Mesenchymal stem cell (in vitro differentiated cells and primary cell): ENCODE measurements at regions not wholly inside any gene's neighbourhood (a gene's known extent, or its start where the extent isn't known, plus 50 kb on each side); places are given as distances from the start of the nearest gene placed in this dataset.

Experiments
- DNase-seq: peaks from one replicate; pipeline ENCODE4 v3.0.0-alpha.2; 2013
- H2AFZ ChIP-seq: one replicate; pipeline ENCODE4 v1.6.1; 2013; ENCODE audit warnings: low read depth, mild to moderate bottlenecking, control low read depth, inconsistent platforms, low read length, moderate library complexity
- H2AK5ac ChIP-seq: 2 replicates; pipeline ENCODE4 v1.6.1; 2013; ENCODE audit warnings: low read length, moderate library complexity, mild to moderate bottlenecking, inconsistent platforms; ENCODE audit not compliant: severe bottlenecking
- H2BK120ac ChIP-seq: one replicate; pipeline ENCODE4 v1.6.1; 2013; ENCODE audit warnings: low read depth, mild to moderate bottlenecking, inconsistent platforms, low read length, moderate library complexity
- H2BK12ac ChIP-seq, 2 experiments: one replicate each; pipeline ENCODE4 v1.6.1; 2013; ENCODE audit warnings: inconsistent platforms in 2 of 2, low read length in 2 of 2, mild to moderate bottlenecking in 2 of 2, moderate library complexity in 2 of 2, control low read depth in 1 of 2
- H2BK15ac ChIP-seq: one replicate; pipeline ENCODE4 v1.6.1; 2013; ENCODE audit warnings: mild to moderate bottlenecking, low read depth, inconsistent platforms; ENCODE audit not compliant: poor library complexity, severe bottlenecking
- H2BK5ac ChIP-seq: 2 replicates; pipeline ENCODE4 v1.6.1; 2013; ENCODE audit warnings: low read depth, mild to moderate bottlenecking, low read length, control low read depth, inconsistent platforms; ENCODE audit not compliant: poor library complexity, severe bottlenecking
- H3K14ac ChIP-seq, 2 experiments: one replicate each; pipeline ENCODE4 v1.6.1; 2013; ENCODE audit warnings: inconsistent platforms in 2 of 2, low read length in 2 of 2, control low read depth in 1 of 2, mild to moderate bottlenecking in 1 of 2, moderate library complexity in 1 of 2
- H3K18ac ChIP-seq, 2 experiments: one replicate each; pipeline ENCODE4 v1.6.1; 2013; ENCODE audit warnings: inconsistent platforms in 2 of 2, low read length in 2 of 2, control low read depth in 1 of 2, low read depth in 1 of 2, mild to moderate bottlenecking in 1 of 2
- H3K23ac ChIP-seq, 2 experiments: one replicate each; pipeline ENCODE4 v1.6.1; 2013; ENCODE audit warnings: inconsistent platforms in 2 of 2, low read length in 2 of 2, mild to moderate bottlenecking in 2 of 2, moderate library complexity in 2 of 2, control low read depth in 1 of 2
- H3K27ac ChIP-seq: 2 replicates; pipeline ENCODE4 v1.5.1; 2013; ENCODE audit warnings: mild to moderate bottlenecking, moderate library complexity, low read length, control low read depth, inconsistent platforms; ENCODE audit not compliant: poor library complexity, severe bottlenecking
- H3K27me3 ChIP-seq, 2 experiments: 2 replicates each; pipeline versions ENCODE4 v1.6.1 to v1.7.0; 2013; ENCODE audit warnings: low read length in 2 of 2, mild to moderate bottlenecking in 2 of 2, moderate library complexity in 2 of 2, control low read depth in 1 of 2, inconsistent platforms in 1 of 2; ENCODE audit not compliant: control insufficient read depth in 1 of 2, insufficient read depth in 1 of 2
- H3K36me3 ChIP-seq, 2 experiments: 2 replicates each; pipeline versions ENCODE4 v1.6.1 to v1.7.0; 2013; ENCODE audit warnings: low read length in 2 of 2, control low read depth in 1 of 2, inconsistent platforms in 1 of 2, low read depth in 1 of 2, mild to moderate bottlenecking in 1 of 2; ENCODE audit not compliant: insufficient read depth in 2 of 2, control insufficient read depth in 1 of 2
- H3K4ac ChIP-seq, 2 experiments: one replicate each; pipeline ENCODE4 v1.6.1; 2013; ENCODE audit warnings: inconsistent platforms in 2 of 2, low read length in 2 of 2, mild to moderate bottlenecking in 2 of 2, moderate library complexity in 2 of 2, control low read depth in 1 of 2, low read depth in 1 of 2
- H3K4me1 ChIP-seq: 2 replicates; pipeline ENCODE4 v1.6.1; 2013; ENCODE audit warnings: low read depth, low read length, control low read depth; ENCODE audit not compliant: control insufficient read depth, insufficient read depth
- H3K4me2 ChIP-seq: 2 replicates; pipeline ENCODE4 v1.6.1; 2013; ENCODE audit warnings: low read length, mild to moderate bottlenecking, inconsistent platforms; ENCODE audit not compliant: poor library complexity, severe bottlenecking
- H3K4me3 ChIP-seq, 2 experiments: 2 replicates each; pipeline versions ENCODE4 v1.5.1 to v1.7.0; 2013; ENCODE audit warnings: low read length in 2 of 2, mild to moderate bottlenecking in 2 of 2, control low read depth in 1 of 2, low read depth in 1 of 2; ENCODE audit not compliant: insufficient read depth in 1 of 2
- H3K79me1 ChIP-seq: replicated peaks from 2 replicates; pipeline ENCODE4 v1.6.1; 2013; ENCODE audit warnings: mild to moderate bottlenecking, control low read depth, low read length, inconsistent platforms; ENCODE audit not compliant: poor library complexity, severe bottlenecking
- H3K9ac ChIP-seq: 2 replicates; pipeline ENCODE4 v1.7.0; 2013; ENCODE audit warnings: mild to moderate bottlenecking, low read length, moderate library complexity
- H3K9me3 ChIP-seq: 2 replicates; pipeline ENCODE4 v1.7.0; 2013; ENCODE audit warnings: mild to moderate bottlenecking, low read length; ENCODE audit not compliant: control insufficient read depth
- H4K8ac ChIP-seq: one replicate; pipeline ENCODE4 v1.6.1; 2013; ENCODE audit warnings: inconsistent platforms, mild to moderate bottlenecking, low read length, moderate library complexity
- H4K91ac ChIP-seq: one replicate; pipeline ENCODE4 v1.6.1; 2013; ENCODE audit warnings: mild to moderate bottlenecking, low read length, inconsistent platforms
- WGBS: methylation state at CpG from one replicate; pipeline ENCODE4 v1.1.7; 2013; ENCODE audit warnings: mixed read lengths; 5-methylcytosine and 5-hydroxymethylcytosine counted together

DNA sequence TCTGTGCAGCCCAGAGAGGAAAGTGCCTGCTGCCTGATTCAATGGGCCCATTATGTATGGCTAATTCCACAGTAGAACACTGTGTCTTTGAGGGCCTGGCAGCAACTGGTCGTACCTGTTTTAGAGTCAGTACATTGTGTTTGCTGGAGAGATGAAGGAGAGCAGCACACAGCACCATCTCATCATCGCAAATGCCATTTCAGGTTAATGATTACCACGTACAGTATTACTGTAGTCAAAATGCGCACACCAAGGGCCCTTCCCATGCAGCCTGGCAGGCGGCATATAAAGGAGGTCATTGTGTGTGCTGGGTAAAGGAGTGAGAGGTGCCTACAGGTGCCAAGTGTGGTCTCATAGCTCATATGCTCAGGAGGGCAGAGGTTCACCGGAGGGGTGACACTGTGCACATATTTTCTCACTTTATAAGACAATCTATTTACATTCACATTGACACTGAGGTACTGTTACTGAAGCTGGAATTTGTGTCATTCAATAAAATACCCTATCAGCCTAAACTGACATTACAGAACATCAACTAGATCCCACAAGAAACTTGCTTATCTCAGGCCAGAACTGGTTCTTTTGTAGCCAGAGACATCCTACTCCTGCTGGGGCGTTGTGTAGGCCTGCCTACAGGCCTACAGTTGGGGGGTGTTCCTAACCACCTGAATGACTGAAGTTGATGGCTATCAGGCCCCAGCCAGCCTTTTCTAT is 90.4 kb downstream of the APIP start:
- Histone ChIP-seq H3K27ac (no peak overlapping the region), H3K4me1 (peaks cover 12% of the 10 kb centered on the region), H3K14ac (no peak overlapping the region), H3K18ac (no peak overlapping the region), H2BK120ac (no peak overlapping the region), H3K9me3 (no peaks in the 10 kb centered on the region), H3K4me2 (no peak overlapping the region), H3K4me3 (no peak overlapping the region), H2BK12ac (no peak overlapping the region), H4K8ac (no peak overlapping the region), H3K23ac (no peak overlapping the region), H4K91ac (no peak overlapping the region), H3K27me3 (peaks cover 0 to 24% of the 10 kb centered on the region in 2 experiments), H2AFZ (no peak overlapping the region), H2AK5ac (no peak overlapping the region), H3K9ac (no peak overlapping the region), H2BK15ac (no peak overlapping the region), H2BK5ac (no peak overlapping the region), H3K4ac (no peak overlapping the region), H3K36me3 (no peaks in the 10 kb centered on the region), H3K79me1 (no peaks in the 10 kb centered on the region)
- 97% methylated on average over 7 of the region's 7 CpGs for WGBS
- DNase-seq: no peak

DNA sequence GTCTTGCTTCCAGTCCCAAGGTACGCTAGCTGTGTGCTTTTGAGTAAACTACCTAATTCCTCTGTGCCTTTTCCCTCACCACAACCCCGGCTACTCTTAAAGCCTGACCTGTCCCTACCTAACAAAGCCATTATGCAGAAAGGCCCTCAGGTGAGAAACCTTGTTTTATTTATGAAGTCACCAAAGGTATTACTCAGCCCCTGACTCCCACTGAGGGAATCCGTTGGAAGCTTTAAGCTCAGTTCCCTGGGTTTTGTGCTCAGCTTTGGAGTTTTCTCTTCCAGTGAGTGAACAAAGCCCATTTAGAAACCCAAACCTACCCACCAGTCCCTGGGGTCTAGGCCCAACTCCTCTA is 90.9 kb downstream of the APIP start:
- no peak overlapping the region for H2BK5ac ChIP-seq
- no peak overlapping the region for H3K27ac ChIP-seq
- no peak overlapping the region for H3K4me2 ChIP-seq
- no peak overlapping the region for H4K91ac ChIP-seq
- no peak overlapping the region for H4K8ac ChIP-seq
- no peak for DNase-seq
- H2AK5ac ChIP-seq: no peak overlapping the region
- H2BK15ac ChIP-seq: no peak overlapping the region
- H3K36me3 ChIP-seq: no peaks in the 10 kb centered on the region
- no peak overlapping the region for H3K23ac ChIP-seq
- no peak overlapping the region for H3K9ac ChIP-seq
- H3K4me3 ChIP-seq: no peak overlapping the region
- H3K18ac ChIP-seq: no peak overlapping the region
- no peak overlapping the region for H3K4ac ChIP-seq
- H2AFZ ChIP-seq: no peak overlapping the region
- H3K4me1 ChIP-seq: peaks cover 7% of the 10 kb centered on the region
- H3K9me3 ChIP-seq: no peaks in the 10 kb centered on the region
- WGBS: 64% methylated on average over 3 of the region's 3 CpGs
- no peaks in the 10 kb centered on the region for H3K79me1 ChIP-seq
- H3K27me3 ChIP-seq: peaks cover 0 to 26% of the 10 kb centered on the region in 2 experiments
- no peak overlapping the region for H3K14ac ChIP-seq
- H2BK12ac ChIP-seq: no peak overlapping the region
- H2BK120ac ChIP-seq: no peak overlapping the region

DNA sequence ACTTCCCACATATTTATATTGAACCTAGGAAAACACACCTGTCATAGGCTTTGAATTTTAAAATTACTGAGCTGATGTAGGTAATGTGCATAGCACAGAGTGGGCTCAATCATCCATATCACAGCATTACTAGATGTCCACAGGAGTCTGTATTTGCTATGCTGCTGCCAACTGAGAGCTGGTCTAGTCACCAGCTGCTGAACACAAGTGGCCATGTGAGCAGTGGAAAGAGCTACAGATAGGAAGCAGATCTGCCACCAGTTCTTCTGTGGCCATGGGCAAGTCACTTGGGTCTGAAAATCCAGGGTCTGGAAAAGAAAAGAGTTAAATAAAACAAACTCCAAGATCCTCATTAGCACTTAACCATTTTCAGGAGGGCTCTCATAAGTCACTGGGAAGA is 91.8 kb downstream of the APIP start:
- H2BK12ac ChIP-seq: no peak overlapping the region
- no peak overlapping the region for H2BK5ac ChIP-seq
- no peak overlapping the region for H2BK120ac ChIP-seq
- H3K18ac ChIP-seq: no peak overlapping the region
- H3K4me3 ChIP-seq: no peak overlapping the region
- peaks cover 0 to 29% of the 10 kb centered on the region in 2 experiments for H3K27me3 ChIP-seq
- no peak overlapping the region for H3K27ac ChIP-seq
- H4K8ac ChIP-seq: no peak overlapping the region
- H2BK15ac ChIP-seq: no peak overlapping the region
- H3K9ac ChIP-seq: no peak overlapping the region
- peaks cover 4% of the 10 kb centered on the region for H3K4me1 ChIP-seq
- H3K9me3 ChIP-seq: no peaks in the 10 kb centered on the region
- no peak overlapping the region for H3K4me2 ChIP-seq
- H3K23ac ChIP-seq: no peak overlapping the region
- no peak overlapping the region for H2AFZ ChIP-seq
- no peaks in the 10 kb centered on the region for H3K79me1 ChIP-seq
- H2AK5ac ChIP-seq: no peak overlapping the region
- H3K14ac ChIP-seq: no peak overlapping the region
- H4K91ac ChIP-seq: no peak overlapping the region
- no peak overlapping the region for H3K4ac ChIP-seq
- DNase-seq: no peak
- H3K36me3 ChIP-seq: no peaks in the 10 kb centered on the region

DNA sequence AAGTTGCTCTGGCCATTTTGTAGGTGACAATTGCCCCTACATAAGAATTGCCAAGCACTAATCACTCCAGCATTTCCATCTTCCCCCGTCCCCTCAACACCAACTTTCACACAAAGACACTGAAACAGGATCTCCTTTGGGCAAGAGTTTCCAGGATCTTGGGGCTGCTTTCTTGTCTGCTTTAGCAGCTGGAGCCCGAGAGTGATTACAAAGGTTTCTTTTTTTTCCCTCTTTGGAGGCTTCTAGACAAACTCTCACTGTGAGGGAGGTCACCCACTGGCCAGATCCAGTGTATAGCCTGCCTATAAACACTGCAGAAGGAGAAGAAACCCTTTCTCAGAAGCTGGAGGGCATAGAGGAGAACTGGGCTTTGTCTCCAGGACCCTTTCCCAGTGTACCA is 92.5 kb downstream of the APIP start:
- Histone ChIP-seq H3K4ac (no peak overlapping the region), H3K79me1 (no peaks in the 10 kb centered on the region), H2BK12ac (no peak overlapping the region), H2BK120ac (no peak overlapping the region), H2BK15ac (no peak overlapping the region), H3K4me2 (no peak overlapping the region), H3K9me3 (no peaks in the 10 kb centered on the region), H4K8ac (no peak overlapping the region), H3K4me1 (peaks cover 4% of the 10 kb centered on the region), H2AFZ (no peak overlapping the region), H3K9ac (no peak overlapping the region), H3K4me3 (no peak overlapping the region), H3K14ac (no peak overlapping the region), H3K23ac (no peak overlapping the region), H3K27me3 (peaks cover 0 to 34% of the 10 kb centered on the region in 2 experiments), H2BK5ac (no peak overlapping the region), H3K36me3 (no peaks in the 10 kb centered on the region), H3K18ac (no peak overlapping the region), H4K91ac (no peak overlapping the region), H2AK5ac (no peak overlapping the region), H3K27ac (no peak overlapping the region)
- 87% methylated on average over 2 of the region's 2 CpGs for WGBS
- DNase-seq: no peak
